Gastroesophageal sphincter (tissue), 4 donors: ENCODE measurements at regions not wholly inside any gene's neighbourhood (a gene's known extent, or its start where the extent isn't known, plus 50 kb on each side); places are given as distances from the start of the nearest gene placed in this dataset.
"Not testable (repeated sequence)": the region's sequence is repeated elsewhere in the genome, so short reads cannot be mapped to it uniquely, and the experiment has no call there.

Source experiments
- ATAC-seq: fragments of 150-250 bp; one replicate; pipeline ENCODE4 v1.9.1; 2016; ENCODE audit warnings: mild to moderate bottlenecking, moderate library complexity
- H3K27ac ChIP-seq, 4 donors: fragments of 200-600 bp; sonication (generic) in 3 of 4; 1 replicate in 3 of 4; 2 replicates in 1 of 4; pipeline ENCODE4 v1.5.1; 2016 to 2019
- H3K27me3 ChIP-seq: fragments of 200-600 bp; sonication (generic); one replicate; pipeline ENCODE4 v1.5.1; 2019
- H3K36me3 ChIP-seq, 2 donors: fragments of 200-600 bp; sonication (generic); one replicate each; pipeline ENCODE4 v1.5.1; 2019; ENCODE audit warnings: control low read depth in 1 of 2
- H3K4me1 ChIP-seq, 3 donors: fragments of 200-600 bp; sonication (generic); 1 replicate in 2 of 3; 2 replicates in 1 of 3; pipeline ENCODE4 v1.5.1; 2016 to 2019; ENCODE audit warnings: control low read depth in 2 of 3
- H3K4me3 ChIP-seq, 2 donors: fragments of 200-600 bp; sonication (generic); one replicate each; pipeline ENCODE4 v1.5.1; 2019; ENCODE audit warnings: mild to moderate bottlenecking in 1 of 2, moderate library complexity in 1 of 2
- H3K9me3 ChIP-seq, 3 donors: fragments of 200-600 bp; sonication (generic); one replicate each; pipeline ENCODE4 v1.5.1; 2017 to 2019; ENCODE audit warnings: control low read depth in 2 of 3
- EP300 ChIP-seq: sonication (generic); formaldehyde crosslinking; IDR thresholded peaks from one replicate; pipeline ENCODE4 v1.6.1; 2017; ENCODE audit warnings: antibody characterized with exemption, mild to moderate bottlenecking
- POLR2A ChIP-seq, 2 donors: fragments of 450-650 bp; IDR thresholded peaks; one replicate each; pipeline ENCODE4 v1.6.1; 2017; ENCODE audit warnings: antibody characterized with exemption in 2 of 2, mild to moderate bottlenecking in 2 of 2, moderate library complexity in 1 of 2
- POLR2AphosphoS5 ChIP-seq: sonication (generic); formaldehyde crosslinking; IDR thresholded peaks from one replicate; pipeline ENCODE4 v1.6.1; 2017; ENCODE audit warnings: antibody characterized with exemption
- WGBS, 2 donors: methylation state at CpG; one replicate each; pipeline ENCODE4 v1.1.5; 2018; ENCODE audit warnings: low coverage in 1 of 2; 5-methylcytosine and 5-hydroxymethylcytosine counted together
- TF ChIP-seq, protein P1 (sequence below), 4 experiments: fragments of 200-600 bp in 2 of 4; fragments of 450-650 bp in 2 of 4; sonication (generic) in 1 of 4; IDR thresholded peaks; one replicate each; pipeline ENCODE4 v1.5.1; 2017 to 2019; ENCODE audit warnings: antibody characterized with exemption in 4 of 4, mild to moderate bottlenecking in 2 of 4, moderate library complexity in 2 of 4

GRCh38 chr6:81371930-81372329 is 380.6 kb downstream of the TENT5A start:
- Histone ChIP-seq H3K27ac (no peak overlapping the region), H3K9me3 (no peaks in the 10 kb centered on the region), H3K27me3 (no peaks in the 10 kb centered on the region), H3K4me3 (no peak overlapping the region), H3K36me3 (no peaks in the 10 kb centered on the region), H3K4me1 (no peaks in the 10 kb centered on the region)
- TF ChIP-seq EP300: no peak
- ATAC-seq: no peak

DNA sequence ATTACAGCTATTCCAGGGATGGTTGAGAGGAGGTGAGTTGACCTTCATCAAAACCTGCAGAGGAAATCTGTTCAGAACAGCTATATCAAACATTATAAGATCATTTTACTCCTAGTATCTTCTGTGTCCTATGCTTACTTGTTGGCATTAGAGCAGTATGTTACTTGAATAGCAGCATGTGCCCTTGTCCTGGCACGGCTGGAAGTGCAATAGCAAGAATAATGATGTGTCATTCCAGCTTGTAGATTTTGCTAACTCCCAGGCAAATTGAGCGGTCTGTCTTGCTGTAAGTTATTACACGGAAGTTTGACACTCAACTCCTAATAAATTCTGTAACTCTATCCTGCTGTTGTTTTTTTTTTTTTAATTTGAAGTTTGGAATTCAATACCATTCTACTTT is 385.5 kb downstream of the TENT5A start:
- no peak overlapping the region for H3K27ac ChIP-seq
- no peaks in the 10 kb centered on the region for H3K36me3 ChIP-seq
- TF ChIP-seq, protein P1, sequence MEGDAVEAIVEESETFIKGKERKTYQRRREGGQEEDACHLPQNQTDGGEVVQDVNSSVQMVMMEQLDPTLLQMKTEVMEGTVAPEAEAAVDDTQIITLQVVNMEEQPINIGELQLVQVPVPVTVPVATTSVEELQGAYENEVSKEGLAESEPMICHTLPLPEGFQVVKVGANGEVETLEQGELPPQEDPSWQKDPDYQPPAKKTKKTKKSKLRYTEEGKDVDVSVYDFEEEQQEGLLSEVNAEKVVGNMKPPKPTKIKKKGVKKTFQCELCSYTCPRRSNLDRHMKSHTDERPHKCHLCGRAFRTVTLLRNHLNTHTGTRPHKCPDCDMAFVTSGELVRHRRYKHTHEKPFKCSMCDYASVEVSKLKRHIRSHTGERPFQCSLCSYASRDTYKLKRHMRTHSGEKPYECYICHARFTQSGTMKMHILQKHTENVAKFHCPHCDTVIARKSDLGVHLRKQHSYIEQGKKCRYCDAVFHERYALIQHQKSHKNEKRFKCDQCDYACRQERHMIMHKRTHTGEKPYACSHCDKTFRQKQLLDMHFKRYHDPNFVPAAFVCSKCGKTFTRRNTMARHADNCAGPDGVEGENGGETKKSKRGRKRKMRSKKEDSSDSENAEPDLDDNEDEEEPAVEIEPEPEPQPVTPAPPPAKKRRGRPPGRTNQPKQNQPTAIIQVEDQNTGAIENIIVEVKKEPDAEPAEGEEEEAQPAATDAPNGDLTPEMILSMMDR (IDR thresholded peaks at IDR 0.05): no peak
- TF ChIP-seq POLR2AphosphoS5: no peak
- TF ChIP-seq EP300: no peak
- TF ChIP-seq POLR2A (IDR thresholded peaks at IDR 0.05): no peak
- no peak overlapping the region for H3K4me3 ChIP-seq
- 24 to 36% methylated on average over 3 of the region's 3 CpGs for WGBS, 2 donors
- no peaks in the 10 kb centered on the region for H3K4me1 ChIP-seq
- H3K27me3 ChIP-seq: no peaks in the 10 kb centered on the region
- H3K9me3 ChIP-seq: no peaks in the 10 kb centered on the region
- ATAC-seq: no peak

GRCh38 chr6:81362246-81362645 is 390.2 kb downstream of the TENT5A start:
- TF ChIP-seq, protein P1 (IDR thresholded peaks at IDR 0.05): no peak
- TF ChIP-seq POLR2AphosphoS5 (no peak), EP300 (no peak), POLR2A (IDR thresholded peaks at IDR 0.05) (no peak)
- WGBS, 2 donors: 3 to 82% methylated on average over 1 of the region's 1 CpG

DNA sequence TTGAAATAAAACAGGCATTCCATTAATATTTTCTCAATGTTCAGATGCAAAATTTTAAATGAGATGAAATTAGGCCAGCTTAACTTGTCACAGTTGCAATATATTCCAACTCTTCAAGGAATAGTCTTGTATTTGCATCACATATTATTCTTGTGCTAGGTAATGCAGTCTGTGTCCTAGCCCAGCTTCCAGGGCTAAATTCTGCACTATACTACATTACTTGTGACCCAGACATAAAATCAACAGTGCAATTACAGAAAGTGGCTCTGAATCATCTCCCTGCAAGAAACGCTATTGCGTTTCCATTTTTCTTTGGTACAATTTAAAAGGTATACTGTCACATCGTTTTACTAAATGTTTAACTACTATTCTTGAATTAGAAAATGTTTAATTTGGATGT is 399.2 kb downstream of the TENT5A start:
- WGBS, 2 donors: 77 to 90% methylated on average over 3 of the region's 3 CpGs
- no peaks in the 10 kb centered on the region for H3K9me3 ChIP-seq
- H3K4me3 ChIP-seq: no peak overlapping the region
- no peaks in the 10 kb centered on the region for H3K4me1 ChIP-seq
- no peak for TF ChIP-seq POLR2AphosphoS5
- TF ChIP-seq, protein P1 (IDR thresholded peaks at IDR 0.05): no peak
- no peaks in the 10 kb centered on the region for H3K27me3 ChIP-seq
- H3K36me3 ChIP-seq: no peaks in the 10 kb centered on the region
- no peak for ATAC-seq
- H3K27ac ChIP-seq: no peak overlapping the region

More at GRCh38 chr6:81362246-81362645, 390.2 kb downstream of the TENT5A start:
- no peak for ATAC-seq
- no peaks in the 10 kb centered on the region for H3K36me3 ChIP-seq
- H3K9me3 ChIP-seq: no peaks in the 10 kb centered on the region
- H3K27me3 ChIP-seq: no peaks in the 10 kb centered on the region
- no peak overlapping the region for H3K4me3 ChIP-seq
- H3K27ac ChIP-seq: no peak overlapping the region
- no peaks in the 10 kb centered on the region for H3K4me1 ChIP-seq

DNA sequence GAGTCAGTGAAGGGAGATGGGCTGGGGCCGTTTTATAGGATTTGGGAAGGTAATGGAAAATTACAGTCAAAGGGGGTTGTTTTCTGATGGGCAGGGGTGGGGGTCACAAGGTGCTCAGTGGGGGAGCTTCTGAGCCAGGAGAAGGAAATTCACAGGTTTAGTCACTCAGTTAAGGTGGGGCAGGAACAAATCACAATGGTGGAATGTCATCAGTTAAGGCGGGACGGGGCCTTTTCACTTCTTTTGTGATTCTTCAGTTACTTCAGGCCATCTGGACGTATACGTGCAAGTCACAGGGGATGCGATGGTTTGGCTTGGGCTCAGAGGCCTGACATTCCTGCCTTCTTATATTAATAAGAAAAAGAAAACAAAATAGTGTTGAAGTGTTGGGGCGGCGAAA is 408.5 kb downstream of the TENT5A start:
- H3K27ac ChIP-seq, H3K27me3 ChIP-seq, H3K9me3 ChIP-seq, H3K4me3 ChIP-seq, ATAC-seq, H3K36me3 ChIP-seq, H3K4me1 ChIP-seq: not testable (repeated sequence)
- 81 to 90% methylated on average over 6 to 7 of the region's 8 CpGs for WGBS, 2 donors

GRCh38 chr6:81340946-81341345 is 411.5 kb downstream of the TENT5A start:
- no peak overlapping the region for H3K4me3 ChIP-seq

More at GRCh38 chr6:81340946-81341345, 411.5 kb downstream of the TENT5A start:
- TF ChIP-seq POLR2A (IDR thresholded peaks at IDR 0.05) (no peak), POLR2AphosphoS5 (no peak), EP300 (no peak)
- TF ChIP-seq, protein P1 (IDR thresholded peaks at IDR 0.05): no peak
- 77 to 100% methylated on average over 2 to 4 of the region's 4 CpGs for WGBS, 2 donors
- no peaks in the 10 kb centered on the region for H3K4me1 ChIP-seq
- no peak overlapping the region for H3K27ac ChIP-seq
- H3K27me3 ChIP-seq: no peaks in the 10 kb centered on the region
- peaks cover 0 to 9% (median 0%) of the 10 kb centered on the region in 3 donors for H3K9me3 ChIP-seq
- H3K36me3 ChIP-seq: no peaks in the 10 kb centered on the region
- no peak for ATAC-seq
